ENCODE measurements at regions not wholly inside any gene's neighbourhood (a gene's known extent, or its start where the extent isn't known, plus 50 kb on each side); places are given as distances from the start of the nearest gene placed in this dataset.

GRCh38 chr2:217710211-217710765 is 292.5 kb downstream of the TNS1 start:
- TF ChIP-seq POLR2A (IDR thresholded peaks at IDR 0.05; ENCODE audit: low read length) (no peak), GATA1 (IDR thresholded peaks at IDR 0.05; ENCODE audit: low read depth, low read length) (no peak)
- no peak for DNase-seq

DNA sequence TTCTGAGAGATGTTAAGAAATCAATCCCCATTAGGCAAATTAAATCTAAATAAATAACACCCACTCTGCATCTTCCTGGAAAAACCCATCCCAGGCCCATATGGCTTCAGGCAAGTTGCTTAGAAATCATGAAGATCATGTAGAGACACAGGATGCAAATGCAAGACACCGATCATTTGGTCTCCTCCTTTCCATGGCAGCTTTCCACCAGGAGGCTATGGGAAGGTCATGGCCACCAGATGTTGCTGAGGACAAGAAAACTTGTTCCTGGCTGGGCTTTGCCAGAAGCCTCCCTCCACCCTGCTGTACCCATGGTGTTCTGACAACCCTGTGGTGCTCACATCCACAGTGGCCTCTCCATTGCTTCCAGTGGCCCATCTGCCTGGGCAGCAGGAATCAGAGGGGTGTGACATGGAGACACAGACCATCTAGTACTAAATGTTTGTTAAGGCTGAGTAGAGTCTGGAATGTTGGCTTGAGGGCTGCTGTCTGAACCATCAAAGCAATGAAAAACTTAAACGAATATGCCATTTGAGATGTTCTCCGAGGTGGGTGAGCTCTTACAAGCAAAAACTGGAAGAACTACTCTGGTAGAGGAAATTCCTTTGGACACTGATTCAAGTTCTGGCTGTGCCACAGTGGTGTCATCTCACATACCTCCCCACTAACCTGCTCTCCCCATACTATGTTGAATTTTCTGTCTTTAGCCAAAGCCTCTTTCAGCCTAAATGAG is 293.2 kb downstream of the TNS1 start:
- TF ChIP-seq GATA1 (IDR thresholded peaks at IDR 0.05; ENCODE audit: low read depth, low read length) (no peak), POLR2A (IDR thresholded peaks at IDR 0.05; ENCODE audit: low read length) (no peak)
- no peak for DNase-seq

GRCh38 chr2:217707131-217707611 is 295.6 kb downstream of the TNS1 start:
- TF ChIP-seq GATA1 (IDR thresholded peaks at IDR 0.05; ENCODE audit: low read depth, low read length), result no peak
- no peak for TF ChIP-seq POLR2A (IDR thresholded peaks at IDR 0.05; ENCODE audit: low read length)
- no peak for DNase-seq

- no peak for TF ChIP-seq GATA1 (IDR thresholded peaks at IDR 0.05; ENCODE audit: low read depth, low read length)
- no peak for TF ChIP-seq POLR2A (IDR thresholded peaks at IDR 0.05; ENCODE audit: low read length)
These were observed 296.3 kb downstream of the TNS1 start for GRCh38 chr2:217706513-217706912.

DNA sequence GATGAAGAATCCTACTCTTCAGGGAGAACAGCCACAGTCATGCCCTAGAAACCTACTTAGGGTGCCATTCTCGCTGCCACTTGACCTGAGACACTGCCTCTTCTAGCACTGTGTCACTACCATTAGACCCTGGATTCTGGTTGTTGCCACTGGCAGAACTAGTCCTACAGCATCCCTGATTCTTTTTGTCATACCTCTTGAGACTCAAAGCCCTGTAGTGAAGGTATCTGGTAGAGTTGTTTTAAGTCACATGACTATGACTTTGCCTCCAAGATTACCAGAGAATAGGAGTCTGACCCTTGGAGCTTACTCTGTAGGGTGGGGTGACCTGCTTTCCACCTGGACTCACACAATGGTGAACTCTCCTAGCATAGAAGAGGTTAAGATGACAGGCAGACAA is 296.7 kb downstream of the TNS1 start:
- TF ChIP-seq POLR2A (IDR thresholded peaks at IDR 0.05; ENCODE audit: low read length) (no peak), GATA1 (IDR thresholded peaks at IDR 0.05; ENCODE audit: low read depth, low read length) (no peak)
- DNase-seq, result no peak

More at GRCh38 chr2:217706513-217706912, 296.3 kb downstream of the TNS1 start:
- DNase-seq, result no peak

- DNase-seq, result no peak
- TF ChIP-seq POLR2A (IDR thresholded peaks at IDR 0.05; ENCODE audit: low read length), result no peak
- TF ChIP-seq GATA1 (IDR thresholded peaks at IDR 0.05; ENCODE audit: low read depth, low read length), result no peak
These were observed 297.3 kb downstream of the TNS1 start for GRCh38 chr2:217705461-217705860.

DNA sequence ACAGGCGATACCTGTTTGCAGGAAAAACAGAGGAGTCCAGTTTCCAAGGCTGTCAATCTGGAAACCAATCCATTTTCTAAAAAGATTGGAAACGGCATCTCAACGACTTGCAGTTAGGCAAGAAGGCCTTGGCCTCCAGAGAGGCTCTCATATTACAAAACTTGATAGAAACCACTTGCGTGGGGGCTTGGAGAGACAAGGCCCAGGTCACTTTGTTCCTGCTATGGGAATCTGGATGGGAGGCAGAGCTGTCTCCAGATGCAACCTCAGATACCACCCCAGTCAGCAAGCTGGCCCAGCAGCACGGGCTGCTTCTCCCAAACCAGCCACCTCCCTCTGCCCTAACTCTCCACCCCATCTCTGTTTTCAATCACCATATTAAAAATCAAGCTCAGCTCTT is 298.8 kb downstream of the TNS1 start:
- TF ChIP-seq POLR2A (IDR thresholded peaks at IDR 0.05; ENCODE audit: low read length) (no peak), GATA1 (IDR thresholded peaks at IDR 0.05; ENCODE audit: low read depth, low read length) (no peak)
- no peak for DNase-seq

DNA sequence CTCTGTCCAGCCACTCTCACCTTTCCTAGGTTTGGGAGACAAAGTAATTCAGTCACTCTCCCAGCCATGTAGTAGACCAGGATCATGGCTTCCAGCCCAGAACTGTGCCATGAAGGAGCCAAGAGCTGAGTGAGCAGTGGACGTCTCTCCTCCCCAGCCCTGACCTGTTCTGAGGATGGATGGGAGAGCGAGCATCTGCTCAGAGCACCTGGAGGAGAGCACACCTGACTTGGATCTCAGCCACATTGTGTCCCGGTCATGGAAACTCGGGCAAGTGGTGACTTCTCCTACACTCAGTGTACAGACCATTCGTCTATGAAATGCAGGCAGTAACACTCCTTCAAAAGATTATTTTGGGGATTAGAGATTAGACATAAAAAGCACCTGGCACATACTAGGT is 299.7 kb downstream of the TNS1 start:
- DNase-seq, result no peak
- TF ChIP-seq POLR2A (IDR thresholded peaks at IDR 0.05; ENCODE audit: low read length) (no peak), GATA1 (IDR thresholded peaks at IDR 0.05; ENCODE audit: low read depth, low read length) (no peak)

DNA sequence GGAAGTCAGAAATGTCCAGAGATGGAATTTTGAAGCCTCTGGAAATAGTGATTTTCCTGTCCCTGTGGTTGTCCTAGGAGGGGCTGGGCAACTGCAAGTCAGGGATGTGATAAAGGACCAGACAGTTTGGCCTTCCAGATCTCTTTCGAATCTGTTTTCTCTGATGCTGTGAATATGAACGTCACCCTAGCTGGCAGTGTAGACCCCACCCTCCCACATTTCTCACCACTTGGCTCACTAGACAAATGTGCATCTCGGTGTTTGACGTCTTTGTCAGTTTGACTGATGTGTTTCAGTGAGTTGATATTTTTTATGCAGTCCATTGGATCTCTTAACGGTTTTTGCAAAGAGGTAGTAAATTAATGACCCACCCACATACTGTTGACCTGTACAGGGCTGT is 301.2 kb downstream of the TNS1 start:
- TF ChIP-seq GATA1 (IDR thresholded peaks at IDR 0.05; ENCODE audit: low read depth, low read length) (no peak), POLR2A (IDR thresholded peaks at IDR 0.05; ENCODE audit: low read length) (no peak)
- no peak for DNase-seq

- TF ChIP-seq GATA1 (IDR thresholded peaks at IDR 0.05; ENCODE audit: low read depth, low read length) (no peak), POLR2A (IDR thresholded peaks at IDR 0.05; ENCODE audit: low read length) (no peak)
These were observed 304.1 kb downstream of the TNS1 start for GRCh38 chr2:217698691-217699090.

GRCh38 chr2:217695033-217695520 is 307.7 kb downstream of the TNS1 start:
- no peak for DNase-seq
- TF ChIP-seq GATA1 (IDR thresholded peaks at IDR 0.05; ENCODE audit: low read depth, low read length), result no peak
- no peak for TF ChIP-seq POLR2A (IDR thresholded peaks at IDR 0.05; ENCODE audit: low read length)

More at GRCh38 chr2:217698691-217699090, 304.1 kb downstream of the TNS1 start:
- no peak for DNase-seq

GRCh38 chr2:217694291-217694690 is 308.5 kb downstream of the TNS1 start:
- no peak for TF ChIP-seq GATA1 (IDR thresholded peaks at IDR 0.05; ENCODE audit: low read depth, low read length)
- TF ChIP-seq POLR2A (IDR thresholded peaks at IDR 0.05; ENCODE audit: low read length), result no peak
- DNase-seq, result no peak

DNA sequence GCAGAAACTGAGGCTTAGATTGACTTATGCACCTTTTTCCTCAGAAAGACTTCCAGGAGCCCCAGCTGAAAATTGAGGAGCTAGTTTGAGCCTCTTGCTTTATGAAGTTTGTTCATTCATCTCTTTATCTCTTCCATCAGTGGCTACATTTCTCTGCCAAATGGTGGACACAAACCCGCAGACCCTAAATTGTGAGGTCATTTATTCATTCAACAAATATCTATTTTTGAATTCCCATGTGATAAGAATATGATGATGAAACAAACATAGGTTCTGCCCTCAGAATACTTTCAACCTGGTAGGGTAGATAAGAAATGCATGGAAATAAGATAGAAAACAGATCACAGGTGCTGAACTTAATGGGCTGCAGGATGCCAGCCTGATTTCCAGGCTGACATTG is 309.4 kb downstream of the TNS1 start:
- TF ChIP-seq POLR2A (IDR thresholded peaks at IDR 0.05; ENCODE audit: low read length) (no peak), GATA1 (IDR thresholded peaks at IDR 0.05; ENCODE audit: low read depth, low read length) (no peak)

DNA sequence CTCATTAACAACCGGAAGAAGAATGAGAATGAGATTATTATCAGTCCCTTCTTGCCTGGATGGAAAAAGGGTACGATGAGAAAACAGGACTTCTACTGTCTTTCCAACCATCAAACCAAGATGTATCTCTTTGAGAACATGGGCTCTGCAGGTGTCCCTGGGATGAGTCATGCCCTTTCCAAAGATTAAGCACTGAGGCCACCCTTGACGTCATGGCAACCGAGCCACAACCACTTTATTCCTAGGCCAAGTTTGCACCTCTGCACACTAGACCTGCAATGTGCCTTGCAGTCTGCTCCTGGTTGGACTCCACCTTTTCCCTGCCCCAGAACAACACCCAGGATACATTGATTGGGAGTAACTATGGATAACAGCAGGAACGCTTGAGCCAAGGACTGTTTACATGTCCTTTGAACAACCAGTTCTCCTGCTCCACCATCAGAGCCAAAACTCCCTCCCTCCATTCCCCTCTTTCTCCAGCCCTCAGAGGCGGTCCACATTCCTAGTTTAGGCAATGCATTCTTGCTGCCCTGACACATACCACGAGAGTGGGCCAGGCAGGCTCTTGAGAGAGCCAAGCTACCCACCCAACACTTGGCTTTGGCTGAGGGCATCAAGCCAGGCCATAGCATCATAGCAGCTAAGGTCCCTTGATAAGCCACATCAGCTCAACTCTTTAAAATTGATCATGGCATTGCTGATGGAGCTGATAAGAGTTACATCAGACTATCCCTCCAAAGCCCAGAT is 310.7 kb downstream of the TNS1 start:
- TF ChIP-seq GATA1 (IDR thresholded peaks at IDR 0.05; ENCODE audit: low read depth, low read length) (no peak), POLR2A (IDR thresholded peaks at IDR 0.05; ENCODE audit: low read length) (no peak)
- DNase-seq, result no peak

More for the DNA sequence above, 309.4 kb downstream of the TNS1 start:
- no peak for DNase-seq
